Natural killer cell (primary cell): ENCODE measurements at regions not wholly inside any gene's neighbourhood (a gene's known extent, or its start where the extent isn't known, plus 50 kb on each side); places are given as distances from the start of the nearest gene placed in this dataset.

Experiments used
- ATAC-seq, 3 donors: fragments of 150-1000 bp in 2 of 3; fragments of 200-7000 bp in 1 of 3; cut with Tn5 transposase; 1 replicate in 1 of 3; 2 replicates in 2 of 3; pipeline ENCODE4 v1.10.0; 2021; ENCODE audit warnings: mild to moderate bottlenecking in 2 of 3, moderate library complexity in 2 of 3
- DNase-seq, 2 donors: peaks; one replicate each; pipeline versions ENCODE4 v3.0.0 to v3.0.0-alpha.2; 2013 to 2021; ENCODE audit warnings: mixed read lengths in 1 of 2
- H3K27ac ChIP-seq: one replicate; pipeline ENCODE4 v1.5.1; 2013; ENCODE audit warnings: mild to moderate bottlenecking, low read length
- H3K27me3 ChIP-seq: one replicate; pipeline ENCODE4 v1.6.1; 2013; ENCODE audit warnings: low read length; ENCODE audit not compliant: control insufficient read depth, insufficient read depth
- H3K36me3 ChIP-seq: one replicate; pipeline ENCODE4 v1.6.1; 2013; ENCODE audit warnings: low read length; ENCODE audit not compliant: control insufficient read depth, insufficient read depth
- H3K4me1 ChIP-seq: one replicate; pipeline ENCODE4 v1.6.1; 2013; ENCODE audit warnings: low read length; ENCODE audit not compliant: control insufficient read depth, insufficient read depth
- H3K4me3 ChIP-seq: one replicate; pipeline ENCODE4 v1.5.1; 2013; ENCODE audit warnings: low read length
- H3K9me3 ChIP-seq: one replicate; pipeline ENCODE4 v1.6.1; 2013; ENCODE audit warnings: low read length; ENCODE audit not compliant: control insufficient read depth, insufficient read depth
- H3K27ac Mint-ChIP-seq, 2 donors: one replicate each; pipeline ENCODE4 v1.8.0; 2022; ENCODE audit warnings: mild to moderate bottlenecking in 2 of 2, mixed read lengths in 2 of 2, moderate library complexity in 1 of 2
- H3K27me3 Mint-ChIP-seq, 2 donors: one replicate each; pipeline ENCODE4 v1.8.0; 2022; ENCODE audit warnings: low read depth in 2 of 2, mixed read lengths in 2 of 2
- H3K36me3 Mint-ChIP-seq: one replicate; pipeline ENCODE4 v1.8.0; 2022; ENCODE audit warnings: mixed read lengths
- H3K4me1 Mint-ChIP-seq, 2 donors: one replicate each; pipeline ENCODE4 v1.8.0; 2022; ENCODE audit warnings: mixed read lengths in 2 of 2
- H3K4me3 Mint-ChIP-seq: one replicate; pipeline ENCODE4 v1.8.0; 2022; ENCODE audit warnings: mild to moderate bottlenecking, moderate library complexity, mixed read lengths
- H3K9me3 Mint-ChIP-seq, 2 donors: one replicate each; pipeline ENCODE4 v1.8.0; 2022; ENCODE audit warnings: mixed read lengths in 2 of 2
- CTCF ChIP-seq: fragments of 200-600 bp; IDR thresholded peaks from one replicate; pipeline ENCODE4 v1.8.0; 2022; ENCODE audit warnings: antibody characterized with exemption
- WGBS: methylation state at CpG from one replicate; pipeline ENCODE4 v1.1.7; 2013; ENCODE audit warnings: missing lambda C conversion rate; ENCODE audit not compliant: insufficient coverage; 5-methylcytosine and 5-hydroxymethylcytosine counted together
- intact Hi-C: fragments of 100-400 bp; cut with micrococcal nuclease; formaldehyde crosslinking; loops from one replicate; pipeline ENCODE4 v1.14.2; 2022

GRCh38 chr6:150456466-150456865, 87.7 kb downstream of the IYD start:
- Histone ChIP-seq H3K9me3 (no peaks in the 10 kb centered on the region), H3K27ac (no peak overlapping the region), H3K4me3 (no peak overlapping the region), H3K27me3 (no peaks in the 10 kb centered on the region), H3K4me1 (no peaks in the 10 kb centered on the region), H3K36me3 (no peaks in the 10 kb centered on the region)
- H3K27me3 Mint-ChIP-seq = peaks cover 0 to 6% of the 10 kb centered on the region in 2 donors
- no peak for TF ChIP-seq CTCF
- H3K4me3 Mint-ChIP-seq = no peak overlapping the region
- H3K4me1 Mint-ChIP-seq = no peaks in the 10 kb centered on the region
- no peaks in the 10 kb centered on the region for H3K36me3 Mint-ChIP-seq
- no peaks in the 10 kb centered on the region for H3K9me3 Mint-ChIP-seq
- no peak for DNase-seq
- WGBS = 81% methylated on average over 6 of the region's 7 CpGs
- intact Hi-C loops = no loop called here
- no peak overlapping the region for H3K27ac Mint-ChIP-seq
- ATAC-seq = no peak

DNA sequence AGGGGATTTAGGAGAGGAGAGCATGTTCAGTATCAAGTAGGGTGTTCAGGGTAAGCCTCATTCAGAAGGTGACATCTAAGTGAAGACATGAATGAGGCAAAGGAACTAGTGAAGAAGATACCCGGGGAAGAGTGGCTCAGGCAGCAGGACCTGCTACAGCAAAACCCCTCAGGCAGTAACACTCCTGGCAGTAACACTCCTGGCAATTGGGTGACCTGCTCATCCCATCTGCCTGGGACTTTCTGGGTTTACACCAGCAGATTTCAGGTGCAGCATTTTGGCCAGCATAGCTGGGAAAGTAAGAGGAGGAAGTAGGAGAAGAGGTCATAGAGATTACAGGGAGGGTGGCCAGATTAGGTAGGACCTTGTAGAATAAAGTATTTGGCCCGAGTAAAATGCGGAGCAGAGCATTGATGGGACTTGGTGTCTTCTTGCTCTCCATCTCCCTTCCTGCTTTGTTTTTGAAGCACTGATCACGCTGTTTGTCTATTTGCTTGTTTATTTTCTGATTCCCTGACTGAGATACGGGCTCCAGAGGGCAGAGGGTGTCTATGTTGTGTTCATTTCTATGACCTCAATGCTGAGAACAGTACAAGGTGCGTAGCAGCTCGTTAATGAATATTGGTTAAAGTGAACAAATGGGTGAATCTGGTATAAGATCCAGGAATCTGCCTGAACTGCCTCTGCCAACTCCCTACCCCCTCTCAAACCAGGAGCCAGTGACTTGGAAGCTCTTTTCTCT, 88.3 kb downstream of the IYD start:
- Mint-ChIP-seq H3K27me3 (peaks cover 0 to 6% of the 10 kb centered on the region in 2 donors), H3K4me3 (no peak overlapping the region), H3K4me1 (no peaks in the 10 kb centered on the region), H3K27ac (no peak overlapping the region), H3K9me3 (no peaks in the 10 kb centered on the region), H3K36me3 (no peaks in the 10 kb centered on the region)
- Histone ChIP-seq H3K27ac (no peak overlapping the region), H3K27me3 (no peaks in the 10 kb centered on the region), H3K4me1 (no peaks in the 10 kb centered on the region), H3K36me3 (no peaks in the 10 kb centered on the region), H3K4me3 (no peak overlapping the region), H3K9me3 (no peaks in the 10 kb centered on the region)
- intact Hi-C loops = no loop called here
- no peak for TF ChIP-seq CTCF
- ATAC-seq (no peak), DNase-seq (no peak)
- 84% methylated on average over 7 of the region's 7 CpGs for WGBS

- WGBS = 81% methylated on average over 2 of the region's 5 CpGs
- no peaks in the 10 kb centered on the region for H3K4me1 Mint-ChIP-seq
- Histone ChIP-seq H3K36me3 (no peaks in the 10 kb centered on the region), H3K9me3 (no peaks in the 10 kb centered on the region), H3K27ac (no peak overlapping the region), H3K4me3 (no peak overlapping the region), H3K4me1 (no peaks in the 10 kb centered on the region), H3K27me3 (no peaks in the 10 kb centered on the region)
- peaks cover 6% of the 10 kb centered on the region in 2 donors for H3K27me3 Mint-ChIP-seq
- DNase-seq (no peak), ATAC-seq (no peak)
- intact Hi-C loops = no loop called here
- no peaks in the 10 kb centered on the region for H3K36me3 Mint-ChIP-seq
- no peak overlapping the region for H3K27ac Mint-ChIP-seq
- no peak overlapping the region for H3K4me3 Mint-ChIP-seq
- TF ChIP-seq CTCF = no peak
- H3K9me3 Mint-ChIP-seq = no peaks in the 10 kb centered on the region
These were observed 89.8 kb downstream of the IYD start for GRCh38 chr6:150458579-150458978.

GRCh38 chr6:150463852-150464251, 95.0 kb downstream of the IYD start:
- H3K27ac Mint-ChIP-seq = no peak overlapping the region
- intact Hi-C loops = no loop called here
- no peaks in the 10 kb centered on the region for H3K4me1 Mint-ChIP-seq
- DNase-seq (no peak), ATAC-seq (no peak)
- Histone ChIP-seq H3K36me3 (no peaks in the 10 kb centered on the region), H3K4me3 (no peak overlapping the region), H3K9me3 (no peaks in the 10 kb centered on the region), H3K27ac (no peak overlapping the region), H3K4me1 (no peaks in the 10 kb centered on the region), H3K27me3 (no peaks in the 10 kb centered on the region)
- H3K36me3 Mint-ChIP-seq = no peaks in the 10 kb centered on the region
- H3K4me3 Mint-ChIP-seq = no peak overlapping the region
- WGBS = 92% methylated on average over 5 of the region's 5 CpGs
- no peaks in the 10 kb centered on the region for H3K9me3 Mint-ChIP-seq
- TF ChIP-seq CTCF = no peak
- peaks cover 2 to 10% of the 10 kb centered on the region in 2 donors for H3K27me3 Mint-ChIP-seq
